Osteocyte (in vitro differentiated cells): ENCODE measurements at regions not wholly inside any gene's neighbourhood (a gene's known extent, or its start where the extent isn't known, plus 50 kb on each side); places are given as distances from the start of the nearest gene placed in this dataset.

ENCODE experiments used
- DNase-seq: peaks from one replicate; pipeline ENCODE4 v3.0.0; 2021; ENCODE audit warnings: mixed read lengths; ENCODE audit not compliant: unreplicated experiment; ENCODE audit errors: extremely low spot score
- H3K27ac Mint-ChIP-seq: one replicate; pipeline ENCODE4 v1.8.0; 2021; ENCODE audit warnings: mild to moderate bottlenecking, mixed read lengths; ENCODE audit not compliant: unreplicated experiment
- H3K27me3 Mint-ChIP-seq: one replicate; pipeline ENCODE4 v1.8.0; 2021; ENCODE audit warnings: mixed read lengths; ENCODE audit not compliant: unreplicated experiment
- H3K36me3 Mint-ChIP-seq: one replicate; pipeline ENCODE4 v1.8.0; 2021; ENCODE audit warnings: mixed read lengths; ENCODE audit not compliant: unreplicated experiment
- H3K4me1 Mint-ChIP-seq: one replicate; pipeline ENCODE4 v1.8.0; 2021; ENCODE audit warnings: mixed read lengths; ENCODE audit not compliant: unreplicated experiment
- H3K4me3 Mint-ChIP-seq: one replicate; pipeline ENCODE4 v1.8.0; 2021; ENCODE audit warnings: mild to moderate bottlenecking, moderate library complexity, mixed read lengths; ENCODE audit not compliant: unreplicated experiment
- H3K9me3 Mint-ChIP-seq: one replicate; pipeline ENCODE4 v1.8.0; 2021; ENCODE audit warnings: mixed read lengths; ENCODE audit not compliant: unreplicated experiment
- TF ChIP-seq, protein P1 (sequence below): fragments of 200-600 bp; sonication (generic); IDR thresholded peaks from 2 replicates; pipeline ENCODE4 v1.5.0; 2021; ENCODE audit warnings: antibody characterized with exemption, mild to moderate bottlenecking, moderate library complexity

DNA sequence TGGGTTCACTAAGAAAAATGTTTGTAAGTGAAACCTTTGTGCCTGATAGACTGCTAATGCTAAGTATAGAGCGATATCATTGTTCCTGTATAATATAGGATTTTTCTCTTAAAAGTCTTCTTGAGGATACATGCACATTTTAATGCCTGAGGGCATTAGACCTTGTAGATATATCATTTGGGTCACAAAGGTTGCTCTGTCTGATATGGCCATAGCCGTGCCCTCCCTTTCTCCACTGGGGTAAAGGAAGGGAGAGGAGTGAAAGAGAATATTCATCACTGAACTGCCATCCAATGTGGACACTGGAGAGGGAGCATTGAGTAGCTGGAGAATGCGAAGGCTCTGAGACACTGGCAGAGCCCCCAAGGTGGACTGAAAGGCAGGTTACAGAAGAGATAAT, 442.2 kb upstream of the SPTLC3 start:
- TF ChIP-seq, protein P1, sequence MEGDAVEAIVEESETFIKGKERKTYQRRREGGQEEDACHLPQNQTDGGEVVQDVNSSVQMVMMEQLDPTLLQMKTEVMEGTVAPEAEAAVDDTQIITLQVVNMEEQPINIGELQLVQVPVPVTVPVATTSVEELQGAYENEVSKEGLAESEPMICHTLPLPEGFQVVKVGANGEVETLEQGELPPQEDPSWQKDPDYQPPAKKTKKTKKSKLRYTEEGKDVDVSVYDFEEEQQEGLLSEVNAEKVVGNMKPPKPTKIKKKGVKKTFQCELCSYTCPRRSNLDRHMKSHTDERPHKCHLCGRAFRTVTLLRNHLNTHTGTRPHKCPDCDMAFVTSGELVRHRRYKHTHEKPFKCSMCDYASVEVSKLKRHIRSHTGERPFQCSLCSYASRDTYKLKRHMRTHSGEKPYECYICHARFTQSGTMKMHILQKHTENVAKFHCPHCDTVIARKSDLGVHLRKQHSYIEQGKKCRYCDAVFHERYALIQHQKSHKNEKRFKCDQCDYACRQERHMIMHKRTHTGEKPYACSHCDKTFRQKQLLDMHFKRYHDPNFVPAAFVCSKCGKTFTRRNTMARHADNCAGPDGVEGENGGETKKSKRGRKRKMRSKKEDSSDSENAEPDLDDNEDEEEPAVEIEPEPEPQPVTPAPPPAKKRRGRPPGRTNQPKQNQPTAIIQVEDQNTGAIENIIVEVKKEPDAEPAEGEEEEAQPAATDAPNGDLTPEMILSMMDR = no peak
- Mint-ChIP-seq H3K4me1 (no peaks in the 10 kb centered on the region), H3K27ac (no peak overlapping the region), H3K27me3 (no peaks in the 10 kb centered on the region), H3K9me3 (no peaks in the 10 kb centered on the region), H3K4me3 (no peak overlapping the region), H3K36me3 (no peaks in the 10 kb centered on the region)
- no peak for DNase-seq

DNA sequence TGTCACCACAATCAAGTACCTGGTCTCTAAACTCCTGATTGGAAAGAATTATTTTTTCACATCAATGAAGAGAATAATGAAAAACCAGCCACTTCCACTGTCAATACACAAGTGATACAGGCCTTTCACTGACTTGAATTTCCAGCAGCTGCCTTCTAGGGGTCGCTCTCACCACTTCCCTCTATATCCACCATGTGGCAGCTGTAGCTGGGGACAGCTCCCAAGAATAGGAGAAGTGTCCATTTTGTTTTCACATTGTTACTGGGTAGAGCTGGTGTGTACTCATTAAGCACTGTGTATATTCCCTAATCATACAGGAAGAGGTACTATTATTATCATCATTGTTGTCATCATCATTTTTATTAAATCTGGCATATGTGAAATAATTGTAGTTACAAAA, 438.4 kb upstream of the SPTLC3 start:
- Mint-ChIP-seq H3K27ac (no peak overlapping the region), H3K36me3 (no peaks in the 10 kb centered on the region), H3K9me3 (no peaks in the 10 kb centered on the region), H3K4me1 (no peaks in the 10 kb centered on the region), H3K27me3 (no peaks in the 10 kb centered on the region), H3K4me3 (no peak overlapping the region)
- no peak for DNase-seq
- TF ChIP-seq, protein P1 = peak; percentile 20

DNA sequence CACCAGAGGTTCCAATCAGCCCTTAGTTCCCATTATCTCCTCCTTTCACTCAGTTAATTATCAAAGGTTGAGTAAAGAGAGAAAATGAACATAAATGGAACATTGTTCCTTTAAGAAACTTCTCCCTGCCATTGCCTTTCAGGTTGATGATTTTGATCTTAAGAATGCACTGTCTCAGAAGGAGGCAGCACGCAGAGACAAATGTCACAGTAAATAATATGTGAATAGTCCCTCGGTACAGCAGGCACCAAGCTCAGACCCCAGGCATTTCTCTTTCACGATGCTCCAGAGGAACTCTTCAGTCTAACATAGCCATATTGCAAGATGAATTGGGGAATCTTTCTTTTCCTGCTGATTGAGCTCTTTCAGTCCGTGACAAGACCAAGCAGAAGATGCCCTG, 435.3 kb upstream of the SPTLC3 start:
- Mint-ChIP-seq H3K9me3 (no peaks in the 10 kb centered on the region), H3K36me3 (no peaks in the 10 kb centered on the region)

DNA sequence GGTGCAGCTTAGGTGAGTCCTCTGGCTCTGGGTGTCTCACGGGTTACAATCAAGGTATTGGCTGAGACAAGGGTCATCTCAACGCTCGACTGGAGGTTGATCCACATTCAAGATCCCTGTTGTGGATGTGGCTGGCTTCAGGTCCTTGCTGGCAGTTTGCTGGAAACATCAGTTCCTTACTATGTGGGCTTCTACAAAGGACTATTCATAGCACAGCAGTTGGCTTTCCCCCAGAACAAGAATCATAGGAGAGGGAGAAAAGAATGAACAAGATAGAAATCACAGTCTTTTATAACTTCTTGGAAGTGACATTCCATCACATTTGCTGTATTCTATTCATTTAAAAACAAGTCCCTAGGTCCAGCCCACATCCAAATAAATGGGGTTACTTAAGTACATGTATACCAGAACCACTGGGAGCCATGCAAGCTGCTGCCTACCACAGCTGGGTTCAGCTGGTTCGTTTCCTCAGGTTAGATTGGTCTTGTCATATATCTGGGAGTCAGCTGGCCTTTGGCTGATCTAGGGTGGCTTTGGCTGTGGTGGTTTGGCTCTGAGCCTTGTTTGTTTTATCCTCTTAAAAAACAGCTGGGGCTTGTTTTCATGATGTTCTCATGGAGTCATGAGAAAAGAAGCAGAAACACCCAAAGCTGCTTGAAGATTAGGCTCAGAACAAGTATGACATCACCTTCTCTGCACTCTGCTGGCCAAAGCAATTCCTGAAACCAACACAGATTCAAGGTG, 433.2 kb upstream of the SPTLC3 start:
- Mint-ChIP-seq H3K9me3 (no peaks in the 10 kb centered on the region), H3K36me3 (no peaks in the 10 kb centered on the region), H3K27ac (no peak overlapping the region), H3K27me3 (no peaks in the 10 kb centered on the region), H3K4me1 (no peaks in the 10 kb centered on the region), H3K4me3 (no peak overlapping the region)
- DNase-seq = no peak
- TF ChIP-seq, protein P1 = no peak

More for the DNA sequence above, 435.3 kb upstream of the SPTLC3 start:
- H3K4me3 Mint-ChIP-seq = no peak overlapping the region
- H3K27me3 Mint-ChIP-seq = no peaks in the 10 kb centered on the region
- no peak overlapping the region for H3K27ac Mint-ChIP-seq
- TF ChIP-seq, protein P1 = no peak
- no peaks in the 10 kb centered on the region for H3K4me1 Mint-ChIP-seq
- no peak for DNase-seq

DNA sequence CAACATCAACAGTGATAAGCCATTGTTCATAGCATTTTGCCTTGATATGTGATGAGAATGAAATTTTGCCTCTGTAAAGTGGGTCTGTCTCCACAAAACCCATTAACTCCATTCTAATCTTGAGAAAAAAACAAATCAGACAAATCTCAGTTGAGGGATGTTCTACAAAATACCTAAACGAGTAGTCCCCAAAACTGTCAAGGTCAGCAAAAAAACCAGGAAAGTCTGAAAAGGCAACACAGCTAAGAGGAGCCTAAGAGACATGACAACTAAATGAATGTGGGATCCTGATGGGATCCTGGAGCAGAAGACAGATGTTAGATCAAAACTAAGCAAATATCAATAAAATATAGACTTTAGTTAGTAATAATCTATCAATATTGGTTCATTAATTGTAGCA, 431.6 kb upstream of the SPTLC3 start:
- Mint-ChIP-seq H3K36me3 (no peaks in the 10 kb centered on the region), H3K27me3 (no peaks in the 10 kb centered on the region), H3K27ac (no peak overlapping the region), H3K9me3 (peaks cover 4% of the 10 kb centered on the region), H3K4me3 (no peak overlapping the region), H3K4me1 (no peaks in the 10 kb centered on the region)
- TF ChIP-seq, protein P1 = no peak
- no peak for DNase-seq
